ENCODE measurements at regions not wholly inside any gene's neighbourhood (a gene's known extent, or its start where the extent isn't known, plus 50 kb on each side); places are given as distances from the start of the nearest gene placed in this dataset.

GRCh38 chr18:25646971-25647370, 295.0 kb upstream of the ZNF521 start:
- no peaks in the 10 kb centered on the region for H3K4me1 ChIP-seq (ENCODE audit: control insufficient read depth in 1 of 2, insufficient read depth in 2 of 2, low read length in 2 of 2)
- no peak overlapping the region for H3K4me2 ChIP-seq (ENCODE audit: low read length)
- H3K9me3 ChIP-seq (ENCODE audit: control insufficient read depth in 1 of 2, insufficient read depth in 1 of 2, low read depth in 1 of 2, low read length in 2 of 2) = no peaks in the 10 kb centered on the region
- CTCF ChIA-PET = no interaction called here
- H3K9me2 ChIP-seq (ENCODE audit: insufficient read depth) = no peaks in the 10 kb centered on the region
- no peak overlapping the region for H3K9ac ChIP-seq (ENCODE audit: low read length)
- H2AFZ ChIP-seq (ENCODE audit: low read depth, low read length, poor library complexity, severe bottlenecking) = no peak overlapping the region
- POLR2A ChIA-PET = no interaction called here
- no peaks in the 10 kb centered on the region for H3K36me3 ChIP-seq (ENCODE audit: control insufficient read depth in 1 of 2, insufficient read depth in 2 of 2, low read length in 2 of 2)
- H3K4me3 ChIP-seq (replicated peaks in 1 of 2; ENCODE audit: low read depth in 1 of 2, low read length in 2 of 2) = no peak overlapping the region
- RAD21 ChIA-PET (ENCODE audit: low non-redundant PET in 1 of 2, low total read pairs in 2 of 2, uncharacterized antibody in 2 of 2, unreplicated experiment in 2 of 2) = no interaction called here
- DNase-seq (ENCODE audit: low read depth, low spot score) = no peak
- H3K79me2 ChIP-seq (ENCODE audit: insufficient read depth, low read length) = no peaks in the 10 kb centered on the region
- TF ChIP-seq TCF7L2 (IDR thresholded peaks at IDR 0.05; ENCODE audit: borderline replicate concordance, extremely low read depth, insufficient read depth, insufficient read length) (no peak), EZH2 (IDR thresholded peaks at IDR 0.05) (no peak), FOSL1 (IDR thresholded peaks at IDR 0.05; ENCODE audit: low read depth) (no peak), YY1 (IDR thresholded peaks at IDR 0.05; ENCODE audit: extremely low read depth, insufficient replicate concordance, low read depth, low read length) (no peak), ELF1 (IDR thresholded peaks at IDR 0.05; ENCODE audit: borderline replicate concordance, low read depth) (no peak), CEBPB (IDR thresholded peaks at IDR 0.05; ENCODE audit: low read depth) (no peak), POLR2AphosphoS5 (IDR thresholded peaks at IDR 0.05; ENCODE audit: low read depth, low read length) (no peak)
- no peak for ATAC-seq
- H3K27ac ChIP-seq (ENCODE audit: low read depth, low read length) = no peak overlapping the region
- intact Hi-C loops (cut with micrococcal nuclease) = no loop called here
- no peaks in the 10 kb centered on the region for H3K27me3 ChIP-seq (ENCODE audit: insufficient read depth, low read length)
- no TSS peak for BruUV-seq (replicated peaks)
- no peaks in the 10 kb centered on the region for H4K20me1 ChIP-seq (ENCODE audit: insufficient read depth)

GRCh38 chr18:25639596-25639995, 287.6 kb upstream of the ZNF521 start:
- no peaks in the 10 kb centered on the region for H4K20me1 ChIP-seq (ENCODE audit: insufficient read depth)
- H3K9ac ChIP-seq (ENCODE audit: low read length) = no peak overlapping the region
- BruUV-seq (replicated peaks) = no TSS peak
- ChIA-PET POLR2A (no interaction called here), RAD21 (ENCODE audit: low non-redundant PET in 1 of 2, low total read pairs in 2 of 2, uncharacterized antibody in 2 of 2, unreplicated experiment in 2 of 2) (no interaction called here), CTCF (no interaction called here)
- no peak for DNase-seq (ENCODE audit: low read depth, low spot score)
- ATAC-seq = no peak
- H2AFZ ChIP-seq (ENCODE audit: low read depth, low read length, poor library complexity, severe bottlenecking) = no peak overlapping the region
- no peaks in the 10 kb centered on the region for H3K36me3 ChIP-seq (ENCODE audit: control insufficient read depth in 1 of 2, insufficient read depth in 2 of 2, low read length in 2 of 2)
- no peaks in the 10 kb centered on the region for H3K27me3 ChIP-seq (ENCODE audit: insufficient read depth, low read length)
- H3K79me2 ChIP-seq (ENCODE audit: insufficient read depth, low read length) = no peaks in the 10 kb centered on the region
- H3K4me2 ChIP-seq (ENCODE audit: low read length) = no peak overlapping the region
- H3K9me3 ChIP-seq (ENCODE audit: control insufficient read depth in 1 of 2, insufficient read depth in 1 of 2, low read depth in 1 of 2, low read length in 2 of 2) = no peaks in the 10 kb centered on the region; a peak in 1 of 4 replicates
- intact Hi-C loops (cut with micrococcal nuclease) = no loop called here
- TF ChIP-seq FOSL1 (IDR thresholded peaks at IDR 0.05; ENCODE audit: low read depth) (no peak), CEBPB (IDR thresholded peaks at IDR 0.05; ENCODE audit: low read depth) (no peak), POLR2AphosphoS5 (IDR thresholded peaks at IDR 0.05; ENCODE audit: low read depth, low read length) (no peak)
- no peak overlapping the region for H3K27ac ChIP-seq (ENCODE audit: low read depth, low read length)
- no peaks in the 10 kb centered on the region for H3K4me1 ChIP-seq (ENCODE audit: control insufficient read depth in 1 of 2, insufficient read depth in 2 of 2, low read length in 2 of 2)
- no peak overlapping the region for H3K4me3 ChIP-seq (replicated peaks in 1 of 2; ENCODE audit: low read depth in 1 of 2, low read length in 2 of 2)
- H3K9me2 ChIP-seq (ENCODE audit: insufficient read depth) = no peaks in the 10 kb centered on the region

Measured in HCT116 (cell line).